Fibroblast of upper back skin (primary cell): ENCODE measurements at regions not wholly inside any gene's neighbourhood (a gene's known extent, or its start where the extent isn't known, plus 50 kb on each side); places are given as distances from the start of the nearest gene placed in this dataset.
A peak's percentile ranks its signal among the peaks of the same experiment; 100 is the strongest.

Source experiments
- DNase-seq: peaks from one replicate; pipeline ENCODE4 v3.0.0-alpha.2; 2013

- peak; percentile 17 for DNase-seq
Observed at GRCh38 chr11:81497202-81497804, 1236.4 kb downstream of the FAM181B start.

- DNase-seq = no peak
Observed at GRCh38 chr11:81496601-81497000, 1237.1 kb downstream of the FAM181B start.

GRCh38 chr11:81495699-81496292 is 1237.9 kb downstream of the FAM181B start:
- DNase-seq = no peak

- no peak for DNase-seq
Observed at GRCh38 chr11:81494431-81494830, 1239.2 kb downstream of the FAM181B start.

GRCh38 chr11:81492923-81493445 is 1240.7 kb downstream of the FAM181B start:
- no peak for DNase-seq

GRCh38 chr11:81487109-81487508 is 1246.6 kb downstream of the FAM181B start:
- no peak for DNase-seq

GRCh38 chr11:81484196-81484595 is 1249.5 kb downstream of the FAM181B start:
- no peak for DNase-seq

- no peak for DNase-seq
Observed at GRCh38 chr11:81477277-81477676, 1256.4 kb downstream of the FAM181B start.

- no peak for DNase-seq
Observed at GRCh38 chr11:81476345-81476744, 1257.3 kb downstream of the FAM181B start.

- DNase-seq = no peak
Observed at GRCh38 chr11:81472646-81473045, 1261.0 kb downstream of the FAM181B start.

GRCh38 chr11:81470446-81470845 is 1263.2 kb downstream of the FAM181B start:
- no peak for DNase-seq

- DNase-seq = no peak
Observed at GRCh38 chr11:81459766-81460306, 1273.8 kb downstream of the FAM181B start.

- DNase-seq = no peak
Observed at GRCh38 chr11:81449588-81450156, 1284.0 kb downstream of the FAM181B start.

GRCh38 chr11:81444297-81444696 is 1289.4 kb downstream of the FAM181B start:
- no peak for DNase-seq

GRCh38 chr11:81432333-81432732 is 1301.3 kb downstream of the FAM181B start:
- DNase-seq = no peak

- DNase-seq = no peak
Observed at GRCh38 chr11:81424822-81425221, 1308.8 kb downstream of the FAM181B start.

GRCh38 chr11:81422402-81422801 is 1311.3 kb downstream of the FAM181B start:
- DNase-seq = no peak

- DNase-seq = no peak
Observed at GRCh38 chr11:81421251-81421860, 1312.3 kb downstream of the FAM181B start.

GRCh38 chr11:81420668-81421250 is 1312.9 kb downstream of the FAM181B start:
- DNase-seq = no peak

GRCh38 chr11:81397316-81397715 is 1336.3 kb downstream of the FAM181B start:
- DNase-seq = no peak

GRCh38 chr11:81394311-81394710 is 1339.4 kb downstream of the FAM181B start:
- no peak for DNase-seq

GRCh38 chr11:81388326-81388725 is 1345.3 kb downstream of the FAM181B start:
- no peak for DNase-seq

GRCh38 chr11:81380395-81380794 is 1353.3 kb downstream of the FAM181B start:
- no peak for DNase-seq
